Peyer's patch (tissue), 4 donors: ENCODE measurements at regions not wholly inside any gene's neighbourhood (a gene's known extent, or its start where the extent isn't known, plus 50 kb on each side); places are given as distances from the start of the nearest gene placed in this dataset.

Experiments used
- DNase-seq, 3 donors: peaks; one replicate each; pipeline ENCODE4 v3.0.0-alpha.2; 2017 to 2019
- H3K27ac ChIP-seq, 4 donors: fragments of 200-600 bp; sonication (generic); one replicate each; pipeline ENCODE4 v1.5.1; 2016 to 2019
- H3K27me3 ChIP-seq, 2 donors: fragments of 200-600 bp; sonication (generic); one replicate each; pipeline ENCODE4 v1.5.1; 2019
- H3K36me3 ChIP-seq, 3 donors: fragments of 200-600 bp; sonication (generic); one replicate each; pipeline ENCODE4 v1.5.1; 2016 to 2019
- H3K4me1 ChIP-seq, 4 donors: fragments of 200-600 bp; sonication (generic); one replicate each; pipeline ENCODE4 v1.5.1; 2016 to 2019
- H3K4me3 ChIP-seq, 4 donors: fragments of 200-600 bp; sonication (generic); 1 replicate in 3 of 4; 2 replicates in 1 of 4; pipeline ENCODE4 v1.5.1; 2016 to 2019; ENCODE audit warnings: mild to moderate bottlenecking in 1 of 4
- H3K9me3 ChIP-seq, 4 donors: fragments of 200-600 bp; sonication (generic); one replicate each; pipeline ENCODE4 v1.5.1; 2016 to 2019; ENCODE audit warnings: mild to moderate bottlenecking in 1 of 4
- CTCF ChIP-seq, 6 experiments: fragments of 450-650 bp in 4 of 6; fragments of 200-600 bp in 2 of 6; sonication (generic) in 1 of 6; IDR thresholded peaks; one replicate each; pipeline ENCODE4 v1.5.1; 2017 to 2019; ENCODE audit warnings: antibody characterized with exemption in 6 of 6, mild to moderate bottlenecking in 3 of 6, moderate library complexity in 1 of 6
- POLR2A ChIP-seq, 2 donors: fragments of 450-650 bp; IDR thresholded peaks; one replicate each; pipeline ENCODE4 v1.5.1; 2017; ENCODE audit warnings: antibody characterized with exemption in 2 of 2, mild to moderate bottlenecking in 2 of 2, moderate library complexity in 2 of 2

- DNase-seq: peak; percentile 20 to 74 (median 63)
- no peaks in the 10 kb centered on the region for H3K27me3 ChIP-seq
- peak overlapping the region; percentile 69 to 88 (median 80) for H3K27ac ChIP-seq
- H3K4me1 ChIP-seq: peaks cover 0 to 14% (median 0%) of the 10 kb centered on the region in 4 donors
- H3K4me3 ChIP-seq: no peak overlapping the region
- no peaks in the 10 kb centered on the region for H3K36me3 ChIP-seq
- no peak for TF ChIP-seq CTCF (IDR thresholded peaks at IDR 0.05)
- TF ChIP-seq POLR2A (IDR thresholded peaks at IDR 0.05): no peak
- no peaks in the 10 kb centered on the region for H3K9me3 ChIP-seq
Observed at GRCh38 chr10:31697271-31698180, 231.1 kb downstream of the ARHGAP12 start.

GRCh38 chr10:31694929-31695837 lies 233.4 kb downstream of the ARHGAP12 start:
- no peak for DNase-seq
- no peak overlapping the region for H3K4me3 ChIP-seq
- H3K27me3 ChIP-seq: no peaks in the 10 kb centered on the region
- H3K4me1 ChIP-seq: peaks cover 0 to 14% (median 0%) of the 10 kb centered on the region in 4 donors
- TF ChIP-seq POLR2A (IDR thresholded peaks at IDR 0.05): no peak
- no peak for TF ChIP-seq CTCF (IDR thresholded peaks at IDR 0.05)
- no peaks in the 10 kb centered on the region for H3K36me3 ChIP-seq
- no peaks in the 10 kb centered on the region for H3K9me3 ChIP-seq
- H3K27ac ChIP-seq: no peak overlapping the region

- Histone ChIP-seq H3K4me1 (peaks cover 0 to 8% (median 0%) of the 10 kb centered on the region in 4 donors), H3K9me3 (peaks cover 0 to 3% (median 0%) of the 10 kb centered on the region in 4 donors), H3K36me3 (no peaks in the 10 kb centered on the region), H3K27ac (no peak overlapping the region), H3K27me3 (no peaks in the 10 kb centered on the region), H3K4me3 (no peak overlapping the region)
- DNase-seq: no peak
- TF ChIP-seq POLR2A (IDR thresholded peaks at IDR 0.05) (no peak), CTCF (IDR thresholded peaks at IDR 0.05) (no peak)
Observed at GRCh38 chr10:31694126-31694685, 234.4 kb downstream of the ARHGAP12 start.

- DNase-seq: peak in 1 of 3 donors; percentile 48
- Histone ChIP-seq H3K36me3 (no peaks in the 10 kb centered on the region), H3K4me1 (peaks cover 0 to 1% (median 0%) of the 10 kb centered on the region in 4 donors), H3K27me3 (no peaks in the 10 kb centered on the region), H3K4me3 (no peak overlapping the region), H3K9me3 (peaks cover 0 to 3% (median 0%) of the 10 kb centered on the region in 4 donors), H3K27ac (no peak overlapping the region)
- TF ChIP-seq CTCF (IDR thresholded peaks at IDR 0.05): no peak
- TF ChIP-seq POLR2A (IDR thresholded peaks at IDR 0.05): no peak
Observed at GRCh38 chr10:31693491-31693890, 235.1 kb downstream of the ARHGAP12 start.

- no peak for TF ChIP-seq CTCF (IDR thresholded peaks at IDR 0.05)
- TF ChIP-seq POLR2A (IDR thresholded peaks at IDR 0.05): no peak
- peaks cover 0 to 8% (median 0%) of the 10 kb centered on the region in 4 donors for H3K9me3 ChIP-seq
- no peaks in the 10 kb centered on the region for H3K36me3 ChIP-seq
- H3K4me3 ChIP-seq: no peak overlapping the region
- no peak overlapping the region for H3K27ac ChIP-seq
- H3K4me1 ChIP-seq: no peaks in the 10 kb centered on the region
- no peaks in the 10 kb centered on the region for H3K27me3 ChIP-seq
- DNase-seq: no peak
Observed at GRCh38 chr10:31689233-31689632, 239.4 kb downstream of the ARHGAP12 start.
